ENCODE measurements at regions not wholly inside any gene's neighbourhood (a gene's known extent, or its start where the extent isn't known, plus 50 kb on each side); places are given as distances from the start of the nearest gene placed in this dataset.

- DNase-seq (ENCODE audit: low spot score) = no peak
Observed at GRCh38 chr15:59953392-59953883, 50.7 kb upstream of the FOXB1 start.

- no peak for DNase-seq (ENCODE audit: low spot score)
Observed at GRCh38 chr15:59952960-59953359, 51.2 kb upstream of the FOXB1 start.

- no peak for DNase-seq (ENCODE audit: low spot score)
Observed at GRCh38 chr15:59950603-59951388, 53.3 kb upstream of the FOXB1 start.

GRCh38 chr15:59948924-59949613 is 55.0 kb upstream of the FOXB1 start:
- DNase-seq (ENCODE audit: low spot score) = no peak

GRCh38 chr15:59946084-59946483 is 58.0 kb upstream of the FOXB1 start:
- DNase-seq (ENCODE audit: low spot score) = no peak

- no peak for DNase-seq (ENCODE audit: low spot score)
Observed at GRCh38 chr15:59945036-59945435, 59.1 kb upstream of the FOXB1 start.

GRCh38 chr15:59941612-59942011 is 62.5 kb upstream of the FOXB1 start:
- DNase-seq (ENCODE audit: low spot score) = no peak

GRCh38 chr15:59940928-59941327 is 63.2 kb upstream of the FOXB1 start:
- no peak for DNase-seq (ENCODE audit: low spot score)

GRCh38 chr15:59940456-59940855 is 63.7 kb upstream of the FOXB1 start:
- no peak for DNase-seq (ENCODE audit: low spot score)

- no peak for DNase-seq (ENCODE audit: low spot score)
Observed at GRCh38 chr15:59936741-59937140, 67.4 kb upstream of the FOXB1 start.

GRCh38 chr15:59933607-59934006 is 70.5 kb upstream of the FOXB1 start:
- no peak for DNase-seq (ENCODE audit: low spot score)

GRCh38 chr15:59931646-59932261 is 72.4 kb upstream of the FOXB1 start:
- no peak for DNase-seq (ENCODE audit: low spot score)

- DNase-seq (ENCODE audit: low spot score) = no peak
Observed at GRCh38 chr15:59924812-59925522, 79.1 kb upstream of the FOXB1 start.

GRCh38 chr15:59924096-59924495 is 80.0 kb upstream of the FOXB1 start:
- no peak for DNase-seq (ENCODE audit: low spot score)

GRCh38 chr15:59923508-59923907 is 80.6 kb upstream of the FOXB1 start:
- DNase-seq (ENCODE audit: low spot score) = no peak

- peak; percentile 84 for DNase-seq (ENCODE audit: low spot score)
Observed at GRCh38 chr15:59918994-59919951, 84.8 kb upstream of the FOXB1 start.

- DNase-seq (ENCODE audit: low spot score) = peak; percentile 40
Observed at GRCh38 chr15:59917504-59918157, 86.5 kb upstream of the FOXB1 start.

GRCh38 chr15:59906046-59906445 is 98.1 kb upstream of the FOXB1 start:
- no peak for DNase-seq (ENCODE audit: low spot score)

GRCh38 chr15:59905176-59905575 is 98.9 kb upstream of the FOXB1 start:
- no peak for DNase-seq (ENCODE audit: low spot score)

GRCh38 chr15:59904450-59905135 is 99.5 kb upstream of the FOXB1 start:
- DNase-seq (ENCODE audit: low spot score) = no peak
